Caco-2 (cell line): ENCODE measurements at regions not wholly inside any gene's neighbourhood (a gene's known extent, or its start where the extent isn't known, plus 50 kb on each side); places are given as distances from the start of the nearest gene placed in this dataset.

Source experiments
- BruUV-seq: library from RNA; stranded (reverse); fragments of 400-500 nt; replicated peaks from 2 replicates; lab custom pipeline; 2021; lab: Mats Ljungman, UMichigan
- CTCF ChIA-PET: fragments of 300-600 bp; sonication (Branson Sonifier 250); formaldehyde crosslinking; loops from one replicate; lab custom pipeline; 2022; ENCODE audit warnings: antibody characterized with exemption; lab: Charles Lee
- POLR2A ChIA-PET: fragments of 300-600 bp; sonication (Branson Sonifier 250); formaldehyde crosslinking; loops from one replicate; lab custom pipeline; 2022; ENCODE audit warnings: antibody characterized with exemption; lab: Charles Lee
- DNase-seq, 2 experiments: peaks; one replicate each; pipeline versions ENCODE4 v3.0.0 to v3.0.0-alpha.2; 2020 to 2022
- H3K27me3 ChIP-seq: replicated peaks from 2 replicates; pipeline ENCODE4 v1.6.0; 2011; ENCODE audit warnings: low read length; ENCODE audit not compliant: control insufficient read depth, insufficient read depth
- H3K36me3 ChIP-seq: 2 replicates; pipeline ENCODE4 v1.5.1; 2011; ENCODE audit warnings: low read length; ENCODE audit not compliant: control insufficient read depth, insufficient read depth
- H3K4me1 ChIP-seq: fragments of 250-450 bp; sonication (Bioruptor Pico); 2 replicates; pipeline ENCODE4 v1.5.1; 2020; ENCODE audit warnings: mild to moderate bottlenecking
- H3K4me3 ChIP-seq: 2 replicates; pipeline ENCODE4 v1.5.1; 2011; ENCODE audit warnings: low read depth, mild to moderate bottlenecking, control low read depth, low read length
- H3K9me3 ChIP-seq: fragments of 250-450 bp; sonication (Bioruptor Pico); 2 replicates; pipeline ENCODE4 v1.5.1; 2020; ENCODE audit warnings: mild to moderate bottlenecking, moderate library complexity
- H3K27ac Mint-ChIP-seq: one replicate; pipeline ENCODE4 v1.8.0; 2022; ENCODE audit warnings: mixed read lengths; ENCODE audit not compliant: unreplicated experiment
- H3K27me3 Mint-ChIP-seq: one replicate; pipeline ENCODE4 v1.8.0; 2022; ENCODE audit warnings: mixed read lengths; ENCODE audit not compliant: insufficient read depth, unreplicated experiment
- H3K36me3 Mint-ChIP-seq: one replicate; pipeline ENCODE4 v1.8.0; 2022; ENCODE audit warnings: mild to moderate bottlenecking, mixed read lengths; ENCODE audit not compliant: insufficient read depth, unreplicated experiment
- H3K4me1 Mint-ChIP-seq: one replicate; pipeline ENCODE4 v1.8.0; 2022; ENCODE audit warnings: low read depth, mixed read lengths; ENCODE audit not compliant: unreplicated experiment
- H3K4me3 Mint-ChIP-seq: one replicate; pipeline ENCODE4 v1.8.0; 2022; ENCODE audit warnings: mild to moderate bottlenecking, moderate library complexity, mixed read lengths; ENCODE audit not compliant: unreplicated experiment
- H3K9me3 Mint-ChIP-seq: one replicate; pipeline ENCODE4 v1.8.0; 2022; ENCODE audit warnings: mixed read lengths; ENCODE audit not compliant: unreplicated experiment
- CTCF ChIP-seq, 2 experiments: fragments of 200-600 bp in 1 of 2; IDR thresholded peaks; 1 replicate in 1 of 2; 2 replicates in 1 of 2; pipeline versions ENCODE4 v1.5.1 to v1.8.0; 2011 to 2022; ENCODE audit warnings: antibody characterized with exemption in 1 of 2, control low read depth in 1 of 2, inconsistent platforms in 1 of 2, low read depth in 1 of 2, low read length in 1 of 2, mild to moderate bottlenecking in 1 of 2, moderate library complexity in 1 of 2; ENCODE audit not compliant: insufficient read depth in 1 of 2, severe bottlenecking in 1 of 2, unreplicated experiment in 1 of 2
- intact Hi-C: fragments of 100-400 bp; cut with micrococcal nuclease; formaldehyde crosslinking; loops from one replicate; pipeline ENCODE4 v1.10.0; 2022; ENCODE audit not compliant: unreplicated experiment

- H3K9me3 ChIP-seq = no peaks in the 10 kb centered on the region
- H3K4me3 ChIP-seq = no peak overlapping the region
- H3K4me3 Mint-ChIP-seq = no peak overlapping the region
- no TSS peak for BruUV-seq
- no peaks in the 10 kb centered on the region for H3K36me3 ChIP-seq
- ChIA-PET CTCF (no interaction called here), POLR2A (no interaction called here)
- no peak overlapping the region for H3K27ac Mint-ChIP-seq
- no peaks in the 10 kb centered on the region for H3K27me3 Mint-ChIP-seq
- H3K27me3 ChIP-seq = no peaks in the 10 kb centered on the region
- peaks cover 17% of the 10 kb centered on the region for H3K4me1 Mint-ChIP-seq
- DNase-seq = no peak
- H3K36me3 Mint-ChIP-seq = no peaks in the 10 kb centered on the region
- H3K4me1 ChIP-seq = peaks cover 20% of the 10 kb centered on the region
- intact Hi-C loops = no loop called here
- no peaks in the 10 kb centered on the region for H3K9me3 Mint-ChIP-seq
- TF ChIP-seq CTCF (IDR thresholded peaks at IDR 0.05; ENCODE audit: insufficient read depth in 1 of 2, low read depth in 1 of 2, low read length in 1 of 2, severe bottlenecking in 1 of 2, unreplicated experiment in 1 of 2) = no peak
These were observed 74.3 kb downstream of the EMP1 start for GRCh38 chr12:13270817-13271216.
